OCI-LY1 (cell line): ENCODE measurements at regions not wholly inside any gene's neighbourhood (a gene's known extent, or its start where the extent isn't known, plus 50 kb on each side); places are given as distances from the start of the nearest gene placed in this dataset.

ENCODE experiments used
- EZH2 ChIP-seq: fragments of 200-600 bp; sonication (generic), shearing (Covaris generic); IDR thresholded peaks from 2 replicates; pipeline ENCODE4 v1.8.0; 2017; ENCODE audit warnings: borderline replicate concordance, mixed run types, mild to moderate bottlenecking, antibody characterized with exemption, low read length, moderate library complexity, mixed read lengths
- TF ChIP-seq, protein P1 (sequence below): fragments of 200-600 bp; sonication (generic), shearing (Covaris generic); IDR thresholded peaks from 2 replicates; pipeline ENCODE4 v1.5.1; 2017; ENCODE audit warnings: mild to moderate bottlenecking, antibody characterized with exemption, low read length, moderate library complexity, mixed read lengths

DNA sequence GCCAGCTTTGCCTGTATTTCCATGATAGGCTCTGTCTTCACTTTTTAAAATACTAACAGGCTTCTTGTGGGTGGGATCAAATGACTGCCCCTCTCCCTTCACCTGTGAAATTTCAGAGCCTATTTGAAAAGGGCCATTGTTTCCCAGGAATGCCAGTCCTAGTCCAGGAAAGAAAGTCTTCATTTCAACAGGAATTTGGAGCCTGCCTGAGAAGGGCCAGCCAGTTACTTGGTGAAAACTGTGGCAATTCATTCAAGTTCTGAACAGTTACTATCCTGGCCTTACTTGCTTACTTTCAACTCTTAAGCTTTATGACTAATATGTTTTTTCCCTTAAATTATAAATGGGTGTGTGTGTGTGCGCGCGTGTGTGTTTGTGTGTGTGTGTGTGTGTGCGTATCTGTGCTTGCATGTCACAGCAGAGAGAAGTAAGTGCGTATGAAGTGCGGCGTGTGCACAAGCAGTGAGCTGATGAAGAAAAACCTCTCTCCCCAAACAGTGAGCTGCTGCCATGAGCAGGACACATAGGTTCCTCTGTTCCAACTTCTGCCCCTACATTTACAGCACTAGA lies 67.5 kb upstream of the RNPC3 start:
- TF ChIP-seq, protein P1, sequence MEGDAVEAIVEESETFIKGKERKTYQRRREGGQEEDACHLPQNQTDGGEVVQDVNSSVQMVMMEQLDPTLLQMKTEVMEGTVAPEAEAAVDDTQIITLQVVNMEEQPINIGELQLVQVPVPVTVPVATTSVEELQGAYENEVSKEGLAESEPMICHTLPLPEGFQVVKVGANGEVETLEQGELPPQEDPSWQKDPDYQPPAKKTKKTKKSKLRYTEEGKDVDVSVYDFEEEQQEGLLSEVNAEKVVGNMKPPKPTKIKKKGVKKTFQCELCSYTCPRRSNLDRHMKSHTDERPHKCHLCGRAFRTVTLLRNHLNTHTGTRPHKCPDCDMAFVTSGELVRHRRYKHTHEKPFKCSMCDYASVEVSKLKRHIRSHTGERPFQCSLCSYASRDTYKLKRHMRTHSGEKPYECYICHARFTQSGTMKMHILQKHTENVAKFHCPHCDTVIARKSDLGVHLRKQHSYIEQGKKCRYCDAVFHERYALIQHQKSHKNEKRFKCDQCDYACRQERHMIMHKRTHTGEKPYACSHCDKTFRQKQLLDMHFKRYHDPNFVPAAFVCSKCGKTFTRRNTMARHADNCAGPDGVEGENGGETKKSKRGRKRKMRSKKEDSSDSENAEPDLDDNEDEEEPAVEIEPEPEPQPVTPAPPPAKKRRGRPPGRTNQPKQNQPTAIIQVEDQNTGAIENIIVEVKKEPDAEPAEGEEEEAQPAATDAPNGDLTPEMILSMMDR: no peak
- TF ChIP-seq EZH2: no peak
